Fibroblast of skin of back (primary cell): ENCODE measurements at regions not wholly inside any gene's neighbourhood (a gene's known extent, or its start where the extent isn't known, plus 50 kb on each side); places are given as distances from the start of the nearest gene placed in this dataset.
A peak's percentile ranks its signal among the peaks of the same experiment; 100 is the strongest.

Experiments
- DNase-seq: peaks from one replicate; pipeline ENCODE4 v3.0.0-alpha.2; 2013

DNA sequence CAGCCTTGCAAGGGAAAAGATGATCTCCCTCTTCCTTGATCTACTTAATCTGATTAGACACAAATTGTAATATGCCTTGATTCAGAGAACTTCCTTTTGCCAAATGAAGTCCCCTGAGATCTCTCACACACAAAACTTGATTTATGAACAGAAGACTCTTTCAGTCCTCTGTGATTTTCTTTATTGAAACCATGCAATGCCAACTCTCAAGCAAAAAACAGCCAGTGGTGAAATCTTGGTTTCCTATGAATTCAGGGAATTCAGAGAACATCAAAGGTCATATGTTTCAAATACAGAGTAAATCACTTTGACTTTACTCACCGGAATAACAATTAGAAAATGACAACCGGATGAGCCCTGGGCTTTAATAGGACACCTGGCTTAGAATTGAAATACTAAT lies 211.7 kb downstream of the ABHD5 start:
- no peak for DNase-seq

DNA sequence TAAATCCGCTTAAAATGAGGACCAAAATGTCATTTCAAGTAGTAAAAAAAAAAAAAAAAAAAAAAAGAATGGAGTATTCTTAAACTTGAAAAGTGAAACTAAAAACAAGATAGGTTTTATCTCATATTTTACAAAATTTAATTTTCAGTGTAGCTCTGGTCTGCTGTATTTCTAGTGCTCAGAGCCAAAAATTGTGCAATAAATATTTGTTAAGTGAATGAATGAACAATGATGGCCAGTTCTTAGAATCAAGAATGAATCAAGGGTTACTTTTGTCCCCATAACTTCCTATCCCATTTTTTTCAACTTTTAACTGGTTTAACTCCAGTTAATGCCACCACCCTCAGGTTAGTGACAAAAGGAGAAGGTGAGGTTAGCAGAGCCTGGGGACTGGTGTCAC lies 214.4 kb downstream of the ABHD5 start:
- DNase-seq = no peak

DNA sequence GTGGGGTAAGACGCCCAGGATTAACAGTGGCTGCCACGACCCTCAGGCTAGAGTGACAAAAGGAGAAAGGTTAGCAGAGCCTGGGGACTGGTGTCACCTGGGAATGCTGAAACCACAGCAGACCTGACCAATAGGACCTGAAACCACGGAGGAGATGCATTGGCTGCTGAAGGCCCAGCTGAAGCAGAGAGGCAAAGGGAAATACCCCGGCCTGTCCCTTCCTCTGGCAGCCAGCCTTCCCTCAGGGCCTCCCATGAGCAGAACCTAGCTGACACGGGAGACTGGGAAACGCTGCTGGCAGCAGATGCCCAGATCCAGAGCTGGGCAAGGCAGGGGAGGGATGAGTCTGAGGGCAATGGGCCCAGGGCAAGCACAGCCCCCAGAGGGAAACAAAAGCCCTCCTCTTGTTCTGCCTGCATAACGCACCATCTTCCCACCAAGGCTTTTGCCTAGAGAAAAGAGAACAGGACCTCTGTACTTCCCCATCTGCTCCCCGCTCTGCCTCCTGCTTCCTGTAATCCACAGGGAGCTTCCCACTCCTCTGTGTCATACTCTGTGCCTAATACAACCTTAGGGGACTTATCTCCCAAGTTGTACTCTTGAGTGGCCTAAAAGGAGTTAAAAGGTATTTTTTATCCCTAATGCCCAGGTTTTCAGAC lies 216.2 kb downstream of the ABHD5 start:
- no peak for DNase-seq

GRCh38 chr3:43907508-43907858 lies 216.7 kb downstream of the ABHD5 start:
- DNase-seq = no peak

- no peak for DNase-seq
Measured at GRCh38 chr3:43908456-43908855, 217.7 kb downstream of the ABHD5 start.

- DNase-seq = no peak
Measured at GRCh38 chr3:43909149-43909548, 218.4 kb downstream of the ABHD5 start.

DNA sequence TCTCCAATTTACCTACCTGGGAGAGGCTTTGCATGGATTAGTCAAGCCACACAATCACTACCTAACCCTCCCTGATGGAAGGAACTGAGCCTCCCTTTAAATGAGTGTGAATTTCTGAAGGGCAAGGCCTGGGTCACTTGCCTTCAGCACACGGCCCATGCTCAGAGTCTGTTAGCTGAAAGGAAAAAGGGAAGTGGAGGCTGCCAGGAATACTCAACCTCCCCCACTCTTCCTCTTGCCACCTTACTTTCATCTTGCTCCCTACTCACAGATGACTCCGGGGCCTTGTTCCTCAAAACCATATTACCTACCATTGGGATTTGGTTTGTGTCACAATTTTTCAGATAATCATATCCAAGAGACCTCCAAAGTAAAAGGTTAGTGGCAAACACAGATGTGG lies 220.0 kb downstream of the ABHD5 start:
- DNase-seq = no peak

DNA sequence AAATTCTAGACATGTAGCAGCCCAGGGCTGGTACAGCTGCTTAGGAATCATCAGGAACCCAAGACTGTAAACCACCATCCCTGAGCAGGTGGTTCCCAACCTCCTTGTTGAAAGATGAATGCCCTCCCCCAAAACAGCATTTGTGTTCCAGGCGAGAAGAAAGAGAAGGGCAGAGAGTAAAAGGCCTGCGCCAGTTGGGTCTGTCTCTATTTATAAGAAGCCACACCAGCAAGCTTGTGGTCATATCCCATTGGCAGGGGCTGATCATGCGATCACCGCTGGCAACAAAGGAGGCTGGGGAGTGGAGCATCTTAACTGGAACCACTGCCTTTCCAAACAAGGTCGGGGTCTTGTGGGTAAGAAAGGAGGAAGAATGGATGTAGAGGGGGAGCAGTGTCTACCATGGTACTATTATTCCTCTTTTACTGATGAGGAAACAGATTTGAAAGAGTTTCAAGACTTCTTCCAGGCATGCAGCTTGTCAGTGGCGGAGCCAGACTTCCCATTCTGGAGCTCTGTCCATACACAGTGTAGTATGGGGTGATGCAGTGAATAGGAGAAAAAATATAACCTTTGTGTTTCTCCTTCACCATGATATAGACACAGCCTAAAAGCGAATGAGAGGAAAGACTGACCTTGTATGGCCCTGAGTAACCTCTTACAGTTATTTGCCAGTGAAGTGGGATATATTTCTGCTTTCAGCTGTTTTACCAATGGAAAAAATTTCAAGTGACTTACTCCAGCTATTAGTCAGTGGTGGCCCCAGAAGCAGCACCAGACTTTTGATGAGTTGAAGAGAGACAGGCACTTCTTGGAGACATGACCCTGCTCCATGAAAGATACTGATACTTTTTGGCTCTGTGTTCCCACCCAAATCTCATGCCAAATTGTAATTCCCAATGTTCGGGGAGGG lies 222.6 kb downstream of the ABHD5 start:
- DNase-seq = no peak

DNA sequence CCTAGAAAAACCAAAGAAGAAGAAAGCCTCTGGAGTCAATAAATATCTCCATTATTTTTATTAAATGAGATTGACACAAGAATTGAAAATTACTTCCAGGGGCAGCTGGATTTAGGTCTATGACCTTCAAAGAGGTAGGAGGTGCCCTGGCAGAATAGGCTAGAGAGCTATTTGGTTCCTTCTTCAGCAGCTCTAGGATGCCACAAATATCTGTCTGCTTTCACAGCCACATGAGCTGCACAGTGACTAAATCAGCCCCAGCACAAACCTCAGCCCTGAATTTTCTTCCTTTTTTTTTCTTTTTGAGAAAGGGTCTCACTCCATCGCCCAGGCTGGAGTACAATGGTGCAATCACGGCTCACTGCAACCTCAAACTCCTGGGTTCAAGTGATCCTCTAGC lies 223.5 kb downstream of the ABHD5 start:
- no peak for DNase-seq

DNA sequence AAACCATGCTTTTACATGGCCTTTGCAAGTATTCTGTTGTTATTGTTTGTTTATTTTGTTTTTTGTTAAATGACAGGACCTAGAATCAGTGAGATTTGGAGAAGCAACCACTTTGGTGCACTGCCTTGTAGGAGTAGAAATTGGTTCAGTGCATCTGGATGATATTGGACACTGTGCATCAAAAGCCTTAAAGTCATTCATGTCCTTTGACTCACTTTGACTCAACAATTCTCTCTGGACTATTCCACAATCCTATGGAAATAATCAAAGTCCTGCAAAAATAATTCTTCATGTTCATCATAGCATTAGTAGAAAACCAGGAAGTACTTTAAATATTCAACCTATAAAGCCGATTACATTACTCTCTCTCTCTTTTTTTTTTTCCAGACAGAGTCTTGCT lies 224.8 kb downstream of the ABHD5 start:
- DNase-seq = peak; percentile 29

DNA sequence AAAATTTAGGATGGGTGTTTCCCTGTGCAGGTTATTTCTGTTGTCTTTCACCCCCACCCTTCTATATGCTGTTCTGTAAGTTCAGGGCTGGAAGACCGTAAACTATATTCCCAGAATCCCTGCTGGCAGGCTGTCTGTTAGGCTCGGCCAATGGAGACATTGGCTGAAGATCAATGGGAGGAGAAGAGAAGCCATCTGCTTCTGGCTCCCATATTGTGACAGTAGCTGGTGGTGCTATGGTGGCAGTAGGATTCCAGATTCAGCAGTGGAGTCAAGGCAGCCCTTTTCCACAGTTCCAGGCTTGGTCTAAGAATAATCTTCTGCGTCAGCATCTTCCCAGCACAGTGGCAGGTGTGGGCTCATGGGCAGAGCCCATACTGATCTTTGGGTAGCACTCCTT lies 226.6 kb downstream of the ABHD5 start:
- DNase-seq = no peak

GRCh38 chr3:43919029-43919428 lies 228.3 kb downstream of the ABHD5 start:
- peak; percentile 41 for DNase-seq

GRCh38 chr3:43921056-43921648 lies 230.4 kb downstream of the ABHD5 start:
- DNase-seq = peak; percentile 59

DNA sequence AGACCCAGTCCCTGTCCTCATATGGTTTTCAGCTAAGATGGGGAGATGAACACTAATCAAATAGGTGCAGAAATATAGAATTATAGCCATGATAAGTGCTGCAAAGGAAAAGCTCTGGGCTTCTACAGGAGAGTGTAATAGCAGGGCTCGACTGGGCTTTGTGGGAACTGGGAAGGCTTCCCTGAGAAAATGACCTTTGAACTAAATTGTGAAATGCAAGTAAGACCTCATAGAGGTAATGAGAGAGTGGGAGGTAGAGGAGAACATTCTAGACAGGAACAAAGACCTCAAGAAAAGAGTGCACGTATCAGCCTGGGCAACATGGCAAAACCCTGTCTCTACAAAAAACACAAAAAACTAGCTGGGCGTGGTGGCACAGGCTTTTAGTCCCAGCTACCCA lies 231.6 kb downstream of the ABHD5 start:
- DNase-seq = no peak

GRCh38 chr3:43923104-43923882 lies 232.6 kb downstream of the ABHD5 start:
- DNase-seq = no peak

- no peak for DNase-seq
Measured at GRCh38 chr3:43926055-43926454, 235.3 kb downstream of the ABHD5 start.

- DNase-seq = peak; percentile 22
Measured at GRCh38 chr3:43932921-43933320, 242.2 kb downstream of the ABHD5 start.

GRCh38 chr3:43948013-43948412 lies 257.3 kb downstream of the ABHD5 start:
- no peak for DNase-seq

DNA sequence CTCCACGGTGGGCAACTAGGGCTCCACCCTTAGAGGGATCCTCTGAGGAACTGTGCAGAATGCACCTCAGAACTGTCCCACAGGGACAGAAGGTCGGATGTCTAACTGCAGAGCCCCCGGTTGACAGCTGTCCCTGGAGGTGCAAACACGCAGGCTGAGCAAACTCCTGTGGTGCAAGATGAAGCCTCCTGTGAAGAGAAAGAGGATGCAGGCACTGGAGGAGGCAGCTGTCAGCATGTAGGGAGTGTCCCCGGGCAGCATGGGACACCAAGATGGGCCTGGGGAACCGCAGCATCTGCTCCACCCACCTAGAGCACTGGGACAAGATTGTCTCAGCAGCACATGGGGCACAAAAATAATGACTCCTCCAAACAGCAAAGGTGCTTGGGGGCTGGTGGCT lies 258.9 kb downstream of the ABHD5 start:
- no peak for DNase-seq

DNA sequence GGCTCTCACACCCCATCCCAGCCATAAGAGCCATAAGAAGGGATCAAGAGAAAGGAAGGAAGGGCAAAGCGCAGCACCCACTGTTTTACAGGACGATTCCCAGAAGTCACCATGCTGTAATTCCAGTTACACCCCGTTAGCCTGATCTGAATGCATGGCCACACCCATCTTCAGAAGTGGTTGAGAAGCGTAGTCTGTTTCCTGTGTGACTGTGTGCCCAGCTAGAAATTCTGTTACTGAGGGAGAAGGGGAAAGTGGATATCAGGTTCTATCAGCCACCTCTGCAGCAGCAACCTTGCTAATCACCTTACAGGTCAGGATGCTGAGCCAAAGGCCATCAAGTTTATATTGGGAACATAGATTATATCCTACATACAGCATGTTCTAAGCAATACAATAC lies 260.0 kb downstream of the ABHD5 start:
- no peak for DNase-seq

GRCh38 chr3:43951813-43952212 lies 261.1 kb downstream of the ABHD5 start:
- DNase-seq = no peak

DNA sequence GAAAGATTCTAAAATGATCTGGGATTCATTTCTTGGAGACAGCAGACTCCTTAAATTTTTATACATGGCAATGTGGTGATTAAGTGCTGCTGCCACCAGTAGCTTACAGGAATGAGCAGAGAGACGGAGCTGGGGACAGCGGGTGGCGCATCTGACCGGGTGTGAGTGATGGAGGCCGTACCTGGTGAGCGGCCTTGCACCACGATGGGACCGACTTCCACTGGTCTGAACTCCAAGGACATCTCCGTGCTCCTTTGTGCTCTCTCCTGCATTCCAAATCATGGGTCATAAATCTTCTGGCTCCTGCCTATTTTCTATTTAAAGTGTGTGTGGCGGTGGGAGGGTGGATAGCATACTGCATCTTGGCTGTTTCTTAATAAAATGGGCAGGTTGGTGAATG lies 262.6 kb downstream of the ABHD5 start:
- no peak for DNase-seq
